ENCODE measurements at regions not wholly inside any gene's neighbourhood (a gene's known extent, or its start where the extent isn't known, plus 50 kb on each side); places are given as distances from the start of the nearest gene placed in this dataset.

- Histone ChIP-seq H3K4me3 (no peak overlapping the region), H3K36me3 (ENCODE audit: insufficient read depth in 1 of 2, low read depth in 1 of 2) (no peaks in the 10 kb centered on the region), H3K9me3 (no peaks in the 10 kb centered on the region), H3K4me1 (no peaks in the 10 kb centered on the region), H3K27me3 (ENCODE audit: insufficient read depth in 3 of 3, low read length in 2 of 3) (no peaks in the 10 kb centered on the region), H3K27ac (no peak overlapping the region)
- TF ChIP-seq CTCF (IDR thresholded peaks at IDR 0.05): no peak
- WGBS, 3 donors: 52 to 60% (median 57%) methylated on average over 3 of the region's 3 CpGs
- ATAC-seq (no peak), DNase-seq (no peak)
- intact Hi-C loops (cut with DNase I): no loop called here
These were observed 287.9 kb upstream of the KLHL29 start for GRCh38 chr2:23096906-23097602.

GRCh38 chr2:23100406-23100805 is 284.6 kb upstream of the KLHL29 start:
- no peak overlapping the region for H3K27ac ChIP-seq
- 54 to 57% (median 57%) methylated on average over 2 of the region's 2 CpGs for WGBS, 3 donors
- no peak for DNase-seq

DNA sequence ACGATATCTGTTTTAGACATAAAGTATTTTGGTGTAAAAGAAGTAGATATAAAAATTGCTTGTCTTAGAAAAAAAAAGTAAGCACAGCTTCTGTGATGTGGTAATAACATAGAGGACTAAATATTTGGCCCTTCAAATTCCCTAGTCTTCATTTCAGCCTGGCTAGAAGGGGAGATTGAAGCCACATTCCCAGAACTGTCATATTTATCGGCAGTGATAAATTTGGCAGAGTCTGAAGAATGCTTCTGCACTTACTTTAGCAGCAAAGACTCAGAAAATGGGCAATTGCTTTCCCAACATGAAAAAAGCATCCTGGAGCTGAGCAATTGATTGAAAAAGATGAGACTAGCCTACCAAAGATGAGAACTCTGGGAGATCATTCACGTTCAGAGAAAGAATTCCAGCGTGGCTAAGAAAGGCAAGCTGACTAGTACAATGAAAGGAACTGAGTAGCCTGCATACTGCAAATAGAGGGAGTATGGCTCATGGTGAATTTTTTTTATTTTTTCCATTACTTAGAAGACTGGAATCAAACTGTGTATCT is 278.7 kb upstream of the KLHL29 start:
- 52 to 61% (median 55%) methylated on average over 4 of the region's 4 CpGs for WGBS, 3 donors
- ATAC-seq: no peak

More at GRCh38 chr2:23100406-23100805, 284.6 kb upstream of the KLHL29 start:
- H3K9me3 ChIP-seq: no peaks in the 10 kb centered on the region
- ATAC-seq: no peak
- intact Hi-C loops (cut with DNase I): no loop called here
- H3K36me3 ChIP-seq (ENCODE audit: insufficient read depth in 1 of 2, low read depth in 1 of 2): no peaks in the 10 kb centered on the region
- H3K27me3 ChIP-seq (ENCODE audit: insufficient read depth in 3 of 3, low read length in 2 of 3): no peaks in the 10 kb centered on the region
- no peak for TF ChIP-seq CTCF (IDR thresholded peaks at IDR 0.05)
- H3K4me1 ChIP-seq: no peaks in the 10 kb centered on the region
- no peak overlapping the region for H3K4me3 ChIP-seq

GRCh38 chr2:23107327-23107941 is 277.5 kb upstream of the KLHL29 start:
- ATAC-seq: no peak
- no peaks in the 10 kb centered on the region for H3K36me3 ChIP-seq (ENCODE audit: insufficient read depth in 1 of 2, low read depth in 1 of 2)

More for the DNA sequence above, 278.7 kb upstream of the KLHL29 start:
- DNase-seq: no peak
- Histone ChIP-seq H3K27me3 (ENCODE audit: insufficient read depth in 3 of 3, low read length in 2 of 3) (no peaks in the 10 kb centered on the region), H3K4me3 (no peak overlapping the region), H3K27ac (no peak overlapping the region), H3K36me3 (ENCODE audit: insufficient read depth in 1 of 2, low read depth in 1 of 2) (no peaks in the 10 kb centered on the region), H3K4me1 (no peaks in the 10 kb centered on the region), H3K9me3 (no peaks in the 10 kb centered on the region)
- TF ChIP-seq CTCF (IDR thresholded peaks at IDR 0.05): no peak
- intact Hi-C loops (cut with DNase I): no loop called here

More at GRCh38 chr2:23107327-23107941, 277.5 kb upstream of the KLHL29 start:
- intact Hi-C loops (cut with DNase I): no loop called here
- Histone ChIP-seq H3K9me3 (no peaks in the 10 kb centered on the region), H3K27ac (no peak overlapping the region), H3K4me3 (no peak overlapping the region), H3K4me1 (no peaks in the 10 kb centered on the region), H3K27me3 (ENCODE audit: insufficient read depth in 3 of 3, low read length in 2 of 3) (no peaks in the 10 kb centered on the region)
- no peak for DNase-seq
- WGBS, 3 donors: 42 to 44% (median 43%) methylated on average over 4 of the region's 4 CpGs
- TF ChIP-seq CTCF (IDR thresholded peaks at IDR 0.05): no peak

All from psoas muscle (tissue), 7 donors.